Liver (tissue), 7 donors: ENCODE measurements at regions not wholly inside any gene's neighbourhood (a gene's known extent, or its start where the extent isn't known, plus 50 kb on each side); places are given as distances from the start of the nearest gene placed in this dataset.

Source experiments
- DNase-seq: peaks from one replicate; pipeline ENCODE4 v3.0.0-alpha.2; 2017; ENCODE audit warnings: low spot score
- H3K27ac ChIP-seq, 2 donors: one replicate each; pipeline ENCODE4 v1.7.0; 2013; ENCODE audit warnings: inconsistent platforms in 2 of 2, low read length in 2 of 2, control low read depth in 1 of 2, low read depth in 1 of 2, mild to moderate bottlenecking in 1 of 2
- H3K27me3 ChIP-seq, 4 donors: one replicate each; pipeline versions ENCODE4 v1.6.1 to v1.7.0; 2013; ENCODE audit warnings: low read length in 3 of 4, inconsistent platforms in 1 of 4, mild to moderate bottlenecking in 1 of 4, moderate library complexity in 1 of 4; ENCODE audit not compliant: control insufficient read depth in 4 of 4, insufficient read depth in 4 of 4
- H3K36me3 ChIP-seq, 4 donors: one replicate each; pipeline versions ENCODE4 v1.6.1 to v1.7.0; 2013; ENCODE audit warnings: low read length in 3 of 4, mild to moderate bottlenecking in 3 of 4, low read depth in 1 of 4, moderate library complexity in 1 of 4; ENCODE audit not compliant: control insufficient read depth in 4 of 4, insufficient read depth in 3 of 4
- H3K4me1 ChIP-seq, 4 donors: one replicate each; pipeline versions ENCODE4 v1.6.1 to v1.7.0; 2013; ENCODE audit warnings: low read length in 3 of 4, mild to moderate bottlenecking in 3 of 4, moderate library complexity in 1 of 4; ENCODE audit not compliant: control insufficient read depth in 4 of 4, insufficient read depth in 4 of 4
- H3K4me3 ChIP-seq, 3 donors: one replicate each; pipeline versions ENCODE4 v1.6.1 to v1.7.0; 2013; ENCODE audit warnings: low read length in 3 of 3, control low read depth in 1 of 3, low read depth in 1 of 3, mild to moderate bottlenecking in 1 of 3
- H3K9ac ChIP-seq, 2 donors: one replicate each; pipeline ENCODE4 v1.7.0; 2013; ENCODE audit warnings: low read length in 2 of 2, mild to moderate bottlenecking in 2 of 2, moderate library complexity in 2 of 2, control low read depth in 1 of 2, low read depth in 1 of 2
- H3K9me3 ChIP-seq, 4 donors: one replicate each; pipeline versions ENCODE4 v1.6.1 to v1.7.0; 2013; ENCODE audit warnings: low read length in 3 of 4; ENCODE audit not compliant: control insufficient read depth in 4 of 4
- EGR1 ChIP-seq, 2 donors: IDR thresholded peaks; 2 replicates each; pipeline ENCODE4 v1.6.1; 2016 to 2018; ENCODE audit warnings: antibody characterized with exemption in 2 of 2, low read depth in 2 of 2
- FOXA1 ChIP-seq: IDR thresholded peaks from 2 replicates; pipeline ENCODE4 v1.6.1; 2016; ENCODE audit warnings: antibody characterized with exemption
- GABPA ChIP-seq, 2 donors: IDR thresholded peaks in 1 of 2; conservative IDR thresholded peaks in 1 of 2; 2 replicates each; pipeline ENCODE4 v1.6.1; 2016; ENCODE audit warnings: antibody characterized with exemption in 2 of 2, mild to moderate bottlenecking in 1 of 2, moderate library complexity in 1 of 2
- HNF4G ChIP-seq: IDR thresholded peaks from 2 replicates; pipeline ENCODE4 v1.6.1; 2016; ENCODE audit warnings: antibody characterized with exemption
- NR2F2 ChIP-seq: IDR thresholded peaks from 2 replicates; pipeline ENCODE4 v1.6.1; 2016; ENCODE audit warnings: antibody characterized with exemption
- RAD21 ChIP-seq, 2 donors: IDR thresholded peaks; 2 replicates each; pipeline ENCODE4 v1.6.1; 2016; ENCODE audit warnings: antibody characterized with exemption in 2 of 2, mild to moderate bottlenecking in 2 of 2
- RXRA ChIP-seq, 2 donors: IDR thresholded peaks; 2 replicates each; pipeline ENCODE4 v1.6.1; 2017 to 2018; ENCODE audit warnings: antibody characterized with exemption in 2 of 2, mild to moderate bottlenecking in 1 of 2
- SP1 ChIP-seq: IDR thresholded peaks from 2 replicates; pipeline ENCODE4 v1.6.1; 2018; ENCODE audit warnings: antibody characterized with exemption, mild to moderate bottlenecking
- TAF1 ChIP-seq: conservative IDR thresholded peaks from 2 replicates; pipeline ENCODE4 v1.6.1; 2016; ENCODE audit warnings: antibody characterized with exemption, mild to moderate bottlenecking
- YY1 ChIP-seq: IDR thresholded peaks from 2 replicates; pipeline ENCODE4 v1.6.1; 2016; ENCODE audit warnings: antibody characterized with exemption, mild to moderate bottlenecking
- WGBS: extraction: QIAGEN DNeasy Blood & Tissue Kit; methylation state at CpG from one replicate; pipeline ENCODE4 v1.1.7; 2013; 5-methylcytosine and 5-hydroxymethylcytosine counted together
- TF ChIP-seq, protein P1 (sequence below): IDR thresholded peaks from 2 replicates; pipeline ENCODE4 v1.6.1; 2016; ENCODE audit warnings: antibody characterized with exemption
- TF ChIP-seq, protein P2 (sequence below): IDR thresholded peaks from 2 replicates; pipeline ENCODE4 v1.6.1; 2016; ENCODE audit warnings: antibody characterized with exemption
- TF ChIP-seq, protein P3 (sequence below): IDR thresholded peaks from 2 replicates; pipeline ENCODE4 v1.6.1; 2016; ENCODE audit warnings: antibody characterized with exemption, mild to moderate bottlenecking
- donor health status: healthy.
- donor health status: healthy.
- donor health status: healthy.
- donor health status: healthy.

DNA sequence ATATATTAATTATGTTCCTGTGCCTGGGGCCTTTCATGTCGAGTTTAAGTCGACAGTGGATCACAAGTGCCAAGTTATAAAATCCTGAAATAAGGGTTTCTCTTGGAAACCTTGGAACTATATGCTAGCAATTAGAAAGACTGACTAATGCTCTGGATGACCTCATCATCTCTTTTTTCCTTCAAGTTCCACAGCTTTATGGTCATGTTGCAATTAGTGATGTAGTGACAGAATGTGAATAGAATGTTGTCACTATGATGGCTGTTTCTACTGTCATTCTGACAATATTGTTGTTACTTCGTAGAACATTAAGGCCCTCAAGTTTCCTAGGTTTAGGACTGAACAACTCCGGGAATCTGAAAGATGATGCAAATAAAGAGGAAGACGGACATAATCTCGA lies 368.0 kb upstream of the SEMA6A start:
- 85% methylated on average over 6 of the region's 6 CpGs for WGBS

DNA sequence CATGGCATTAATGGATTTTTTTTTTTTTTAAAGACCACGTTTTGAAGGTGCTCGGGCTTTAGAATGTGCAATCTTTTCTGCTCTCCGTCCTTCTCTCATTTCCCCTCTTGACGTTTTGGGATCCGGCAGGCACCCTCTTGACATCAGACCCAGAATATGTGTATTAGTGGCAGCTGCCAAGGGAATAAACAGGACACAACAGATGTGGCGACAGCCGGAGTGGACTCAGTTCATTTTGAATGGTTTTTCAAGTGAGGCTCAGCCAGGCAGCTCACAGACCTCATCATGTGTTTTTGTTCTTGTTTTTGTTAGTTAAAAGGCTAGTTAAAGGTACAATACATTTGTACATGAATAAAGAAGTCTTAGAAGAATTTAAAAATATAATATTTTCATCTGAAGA lies 365.0 kb upstream of the SEMA6A start:
- H3K27ac ChIP-seq: no peak overlapping the region
- 64% methylated on average over 7 of the region's 7 CpGs for WGBS
- no peak for DNase-seq
- no peaks in the 10 kb centered on the region for H3K9me3 ChIP-seq
- no peak overlapping the region for H3K9ac ChIP-seq
- H3K27me3 ChIP-seq: peaks cover 0 to 4% (median 0%) of the 10 kb centered on the region in 4 donors
- TF ChIP-seq, protein P1, sequence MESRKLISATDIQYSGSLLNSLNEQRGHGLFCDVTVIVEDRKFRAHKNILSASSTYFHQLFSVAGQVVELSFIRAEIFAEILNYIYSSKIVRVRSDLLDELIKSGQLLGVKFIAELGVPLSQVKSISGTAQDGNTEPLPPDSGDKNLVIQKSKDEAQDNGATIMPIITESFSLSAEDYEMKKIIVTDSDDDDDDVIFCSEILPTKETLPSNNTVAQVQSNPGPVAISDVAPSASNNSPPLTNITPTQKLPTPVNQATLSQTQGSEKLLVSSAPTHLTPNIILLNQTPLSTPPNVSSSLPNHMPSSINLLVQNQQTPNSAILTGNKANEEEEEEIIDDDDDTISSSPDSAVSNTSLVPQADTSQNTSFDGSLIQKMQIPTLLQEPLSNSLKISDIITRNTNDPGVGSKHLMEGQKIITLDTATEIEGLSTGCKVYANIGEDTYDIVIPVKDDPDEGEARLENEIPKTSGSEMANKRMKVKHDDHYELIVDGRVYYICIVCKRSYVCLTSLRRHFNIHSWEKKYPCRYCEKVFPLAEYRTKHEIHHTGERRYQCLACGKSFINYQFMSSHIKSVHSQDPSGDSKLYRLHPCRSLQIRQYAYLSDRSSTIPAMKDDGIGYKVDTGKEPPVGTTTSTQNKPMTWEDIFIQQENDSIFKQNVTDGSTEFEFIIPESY: no peak
- TF ChIP-seq RXRA (IDR thresholded peaks at IDR 0.05): no peak
- no peak for TF ChIP-seq SP1
- TF ChIP-seq, protein P2, sequence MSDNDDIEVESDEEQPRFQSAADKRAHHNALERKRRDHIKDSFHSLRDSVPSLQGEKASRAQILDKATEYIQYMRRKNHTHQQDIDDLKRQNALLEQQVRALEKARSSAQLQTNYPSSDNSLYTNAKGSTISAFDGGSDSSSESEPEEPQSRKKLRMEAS: no peak
- TF ChIP-seq GABPA (IDR thresholded peaks at IDR 0.05 in 1 of 2, conservative IDR thresholded peaks at IDR 0.05 in 1 of 2): no peak
- H3K36me3 ChIP-seq: no peaks in the 10 kb centered on the region
- no peak overlapping the region for H3K4me3 ChIP-seq
- H3K4me1 ChIP-seq: no peaks in the 10 kb centered on the region

More for the DNA sequence above, 368.0 kb upstream of the SEMA6A start:
- DNase-seq: no peak
- Histone ChIP-seq H3K36me3 (no peaks in the 10 kb centered on the region), H3K27ac (no peak overlapping the region), H3K27me3 (peaks cover 0 to 4% (median 1%) of the 10 kb centered on the region in 4 donors), H3K4me1 (no peaks in the 10 kb centered on the region), H3K9ac (no peak overlapping the region), H3K9me3 (no peaks in the 10 kb centered on the region), H3K4me3 (no peak overlapping the region)
- TF ChIP-seq RAD21 (IDR thresholded peaks at IDR 0.05): no peak
- no peak for TF ChIP-seq YY1
- TF ChIP-seq FOXA1: no peak
- TF ChIP-seq, protein P2: no peak
- TF ChIP-seq GABPA (IDR thresholded peaks at IDR 0.05 in 1 of 2, conservative IDR thresholded peaks at IDR 0.05 in 1 of 2): no peak
- TF ChIP-seq SP1: no peak
- TF ChIP-seq, protein P3, sequence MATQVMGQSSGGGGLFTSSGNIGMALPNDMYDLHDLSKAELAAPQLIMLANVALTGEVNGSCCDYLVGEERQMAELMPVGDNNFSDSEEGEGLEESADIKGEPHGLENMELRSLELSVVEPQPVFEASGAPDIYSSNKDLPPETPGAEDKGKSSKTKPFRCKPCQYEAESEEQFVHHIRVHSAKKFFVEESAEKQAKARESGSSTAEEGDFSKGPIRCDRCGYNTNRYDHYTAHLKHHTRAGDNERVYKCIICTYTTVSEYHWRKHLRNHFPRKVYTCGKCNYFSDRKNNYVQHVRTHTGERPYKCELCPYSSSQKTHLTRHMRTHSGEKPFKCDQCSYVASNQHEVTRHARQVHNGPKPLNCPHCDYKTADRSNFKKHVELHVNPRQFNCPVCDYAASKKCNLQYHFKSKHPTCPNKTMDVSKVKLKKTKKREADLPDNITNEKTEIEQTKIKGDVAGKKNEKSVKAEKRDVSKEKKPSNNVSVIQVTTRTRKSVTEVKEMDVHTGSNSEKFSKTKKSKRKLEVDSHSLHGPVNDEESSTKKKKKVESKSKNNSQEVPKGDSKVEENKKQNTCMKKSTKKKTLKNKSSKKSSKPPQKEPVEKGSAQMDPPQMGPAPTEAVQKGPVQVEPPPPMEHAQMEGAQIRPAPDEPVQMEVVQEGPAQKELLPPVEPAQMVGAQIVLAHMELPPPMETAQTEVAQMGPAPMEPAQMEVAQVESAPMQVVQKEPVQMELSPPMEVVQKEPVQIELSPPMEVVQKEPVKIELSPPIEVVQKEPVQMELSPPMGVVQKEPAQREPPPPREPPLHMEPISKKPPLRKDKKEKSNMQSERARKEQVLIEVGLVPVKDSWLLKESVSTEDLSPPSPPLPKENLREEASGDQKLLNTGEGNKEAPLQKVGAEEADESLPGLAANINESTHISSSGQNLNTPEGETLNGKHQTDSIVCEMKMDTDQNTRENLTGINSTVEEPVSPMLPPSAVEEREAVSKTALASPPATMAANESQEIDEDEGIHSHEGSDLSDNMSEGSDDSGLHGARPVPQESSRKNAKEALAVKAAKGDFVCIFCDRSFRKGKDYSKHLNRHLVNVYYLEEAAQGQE: no peak
- no peak for TF ChIP-seq TAF1
- TF ChIP-seq NR2F2: no peak
- no peak for TF ChIP-seq HNF4G
- TF ChIP-seq, protein P1: no peak
- TF ChIP-seq EGR1 (IDR thresholded peaks at IDR 0.05; ENCODE audit: low read depth in 2 of 2): no peak
